HUES64 (cell line): ENCODE measurements at regions not wholly inside any gene's neighbourhood (a gene's known extent, or its start where the extent isn't known, plus 50 kb on each side); places are given as distances from the start of the nearest gene placed in this dataset.

ENCODE experiments used
- H3K27ac ChIP-seq: 2 replicates; pipeline ENCODE4 v1.7.0; 2013; ENCODE audit warnings: low read depth, low read length, inconsistent platforms
- H3K27me3 ChIP-seq: 2 replicates; pipeline ENCODE4 v1.6.1; 2013; ENCODE audit warnings: mild to moderate bottlenecking, low read length; ENCODE audit not compliant: insufficient read depth
- H3K36me3 ChIP-seq: 2 replicates; pipeline ENCODE4 v1.6.1; 2013; ENCODE audit warnings: mild to moderate bottlenecking, low read length; ENCODE audit not compliant: insufficient read depth
- H3K4me1 ChIP-seq: 2 replicates; pipeline ENCODE4 v1.6.1; 2013; ENCODE audit warnings: mild to moderate bottlenecking, low read length, moderate library complexity; ENCODE audit not compliant: insufficient read depth
- H3K4me3 ChIP-seq: 2 replicates; pipeline ENCODE4 v1.5.1; 2013; ENCODE audit warnings: mild to moderate bottlenecking, low read length, moderate library complexity
- H3K9ac ChIP-seq: 2 replicates; pipeline ENCODE4 v1.6.1; 2013; ENCODE audit warnings: mild to moderate bottlenecking, low read depth, low read length
- H3K9me3 ChIP-seq: 2 replicates; pipeline ENCODE4 v1.6.1; 2013; ENCODE audit warnings: low read depth, low read length; ENCODE audit not compliant: insufficient read depth
- WGBS: fragments of 150-250, 120-280 bp; methylation state at CpG from one replicate; pipeline ENCODE4 v1.1.7; 2013; ENCODE audit warnings: missing lambda C conversion rate; 5-methylcytosine and 5-hydroxymethylcytosine counted together

GRCh38 chr13:62296812-62297211, 881.2 kb upstream of the PCDH20 start:
- no peak overlapping the region for H3K4me3 ChIP-seq
- H3K27me3 ChIP-seq, result no peaks in the 10 kb centered on the region
- no peak overlapping the region for H3K9ac ChIP-seq
- H3K4me1 ChIP-seq, result no peaks in the 10 kb centered on the region
- H3K27ac ChIP-seq, result no peak overlapping the region
- H3K9me3 ChIP-seq, result no peaks in the 10 kb centered on the region
- no peaks in the 10 kb centered on the region for H3K36me3 ChIP-seq

DNA sequence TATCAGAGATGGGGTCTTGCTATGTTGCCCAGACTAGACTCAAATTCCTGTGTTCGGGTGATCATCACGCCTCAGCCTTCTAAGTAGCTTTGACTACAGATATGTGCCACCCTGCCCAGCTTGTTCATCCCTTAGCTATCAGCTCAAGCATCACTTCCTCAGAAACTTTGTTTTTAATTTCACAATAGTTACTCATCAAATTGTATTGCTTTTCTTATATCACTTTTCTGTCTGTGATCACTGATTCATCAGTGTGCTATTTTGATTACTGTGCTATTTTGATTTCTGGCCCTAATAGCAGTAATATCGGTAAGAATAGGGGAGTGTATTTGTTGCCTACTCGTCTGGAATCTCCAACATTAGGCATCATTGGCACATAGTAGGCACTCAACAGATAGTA, 878.6 kb upstream of the PCDH20 start:
- 82% methylated on average over 4 of the region's 4 CpGs for WGBS
- no peak overlapping the region for H3K4me3 ChIP-seq
- H3K27ac ChIP-seq, result no peak overlapping the region
- H3K36me3 ChIP-seq, result no peaks in the 10 kb centered on the region
- H3K9ac ChIP-seq, result no peak overlapping the region
- H3K9me3 ChIP-seq, result no peaks in the 10 kb centered on the region
- H3K27me3 ChIP-seq, result no peaks in the 10 kb centered on the region
- no peaks in the 10 kb centered on the region for H3K4me1 ChIP-seq

- 80% methylated on average over 1 of the region's 2 CpGs for WGBS
Observed at GRCh38 chr13:62292714-62293480, 877.2 kb upstream of the PCDH20 start.

DNA sequence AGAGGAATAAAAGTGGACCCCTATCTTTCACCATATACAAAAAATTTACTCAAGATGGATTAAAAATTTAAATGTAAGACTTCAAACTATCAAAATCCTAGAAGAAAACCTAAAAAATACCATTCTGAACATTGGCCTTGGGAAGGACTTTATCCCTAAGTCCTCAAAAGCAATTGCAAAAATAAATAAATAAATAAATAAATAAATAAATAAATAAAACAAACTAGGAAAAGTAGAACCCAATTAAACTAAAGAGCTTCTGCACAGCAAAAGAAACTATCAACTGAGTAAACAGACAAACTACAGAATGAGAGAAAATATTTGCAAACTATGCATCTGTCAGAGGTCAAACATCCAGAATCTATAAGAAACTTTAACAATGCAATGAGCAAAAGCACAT, 874.9 kb upstream of the PCDH20 start:
- Histone ChIP-seq H3K27me3 (no peaks in the 10 kb centered on the region), H3K36me3 (no peaks in the 10 kb centered on the region), H3K27ac (no peak overlapping the region), H3K4me1 (no peaks in the 10 kb centered on the region), H3K4me3 (no peak overlapping the region), H3K9me3 (no peaks in the 10 kb centered on the region), H3K9ac (no peak overlapping the region)

More at GRCh38 chr13:62292714-62293480, 877.2 kb upstream of the PCDH20 start:
- no peak overlapping the region for H3K9ac ChIP-seq
- no peaks in the 10 kb centered on the region for H3K36me3 ChIP-seq
- no peak overlapping the region for H3K4me3 ChIP-seq
- no peak overlapping the region for H3K27ac ChIP-seq
- H3K9me3 ChIP-seq, result no peaks in the 10 kb centered on the region
- H3K27me3 ChIP-seq, result no peaks in the 10 kb centered on the region
- H3K4me1 ChIP-seq, result no peaks in the 10 kb centered on the region

- no peak overlapping the region for H3K27ac ChIP-seq
- H3K4me3 ChIP-seq, result no peak overlapping the region
- WGBS, result 87% methylated on average over 2 of the region's 2 CpGs
- no peak overlapping the region for H3K9ac ChIP-seq
- no peaks in the 10 kb centered on the region for H3K27me3 ChIP-seq
- no peaks in the 10 kb centered on the region for H3K4me1 ChIP-seq
- H3K9me3 ChIP-seq, result no peaks in the 10 kb centered on the region
- H3K36me3 ChIP-seq, result no peaks in the 10 kb centered on the region
Observed at GRCh38 chr13:62287764-62288163, 872.1 kb upstream of the PCDH20 start.

GRCh38 chr13:62280590-62280989, 864.9 kb upstream of the PCDH20 start:
- H3K4me3 ChIP-seq, result no peak overlapping the region
- H3K4me1 ChIP-seq, result no peaks in the 10 kb centered on the region
- no CpG with 5 or more reads among the region's 1 CpG for WGBS
- no peak overlapping the region for H3K9ac ChIP-seq
- H3K27me3 ChIP-seq, result no peaks in the 10 kb centered on the region
- no peak overlapping the region for H3K27ac ChIP-seq
- H3K9me3 ChIP-seq, result no peaks in the 10 kb centered on the region
- no peaks in the 10 kb centered on the region for H3K36me3 ChIP-seq

- H3K27me3 ChIP-seq, result no peaks in the 10 kb centered on the region
- no peak overlapping the region for H3K27ac ChIP-seq
- no peaks in the 10 kb centered on the region for H3K36me3 ChIP-seq
- H3K4me1 ChIP-seq, result no peaks in the 10 kb centered on the region
- no peak overlapping the region for H3K9ac ChIP-seq
- H3K9me3 ChIP-seq, result 0 out of 2 replicates have a peak, but pooled peaks cover 6% of the 10 kb centered on the region
- H3K4me3 ChIP-seq, result no peak overlapping the region
Observed at GRCh38 chr13:62278271-62278670, 862.6 kb upstream of the PCDH20 start.

GRCh38 chr13:62251734-62252133, 836.1 kb upstream of the PCDH20 start:
- H3K4me1 ChIP-seq, result no peaks in the 10 kb centered on the region
- H3K27ac ChIP-seq, result no peak overlapping the region
- 95% methylated on average over 2 of the region's 2 CpGs for WGBS
- H3K4me3 ChIP-seq, result no peak overlapping the region
- no peaks in the 10 kb centered on the region for H3K27me3 ChIP-seq
- no peak overlapping the region for H3K9ac ChIP-seq
- no peaks in the 10 kb centered on the region for H3K9me3 ChIP-seq
- no peaks in the 10 kb centered on the region for H3K36me3 ChIP-seq

GRCh38 chr13:62250501-62251201, 835.0 kb upstream of the PCDH20 start:
- Histone ChIP-seq H3K9ac (no peak overlapping the region), H3K9me3 (no peaks in the 10 kb centered on the region), H3K27ac (no peak overlapping the region), H3K4me1 (no peaks in the 10 kb centered on the region), H3K36me3 (no peaks in the 10 kb centered on the region), H3K27me3 (no peaks in the 10 kb centered on the region), H3K4me3 (no peak overlapping the region)
- WGBS, result 93% methylated on average over 10 of the region's 10 CpGs

DNA sequence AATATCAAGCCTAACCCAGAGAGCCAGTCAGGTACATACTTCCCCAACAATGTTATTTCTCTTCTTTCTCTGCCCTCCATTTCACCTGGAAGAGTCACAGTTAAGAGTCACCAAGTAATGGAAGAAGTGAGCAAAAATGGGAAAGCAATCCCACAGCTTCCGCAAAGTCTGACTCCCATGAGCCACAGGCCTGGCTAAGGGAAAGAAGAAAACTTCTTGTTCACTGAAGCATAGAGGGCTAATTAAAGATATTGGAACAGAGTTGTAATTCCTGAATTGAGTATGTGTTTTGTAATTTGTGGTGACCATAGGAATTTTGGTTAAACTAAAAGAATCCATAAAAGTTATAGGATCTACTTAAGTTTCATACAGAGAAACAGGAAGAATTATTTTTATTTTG, 830.9 kb upstream of the PCDH20 start:
- Histone ChIP-seq H3K36me3 (no peaks in the 10 kb centered on the region), H3K27me3 (no peaks in the 10 kb centered on the region), H3K4me1 (no peaks in the 10 kb centered on the region), H3K27ac (no peak overlapping the region), H3K4me3 (no peak overlapping the region), H3K9ac (no peak overlapping the region), H3K9me3 (no peaks in the 10 kb centered on the region)
- WGBS, result 98% methylated on average over 1 of the region's 1 CpG

DNA sequence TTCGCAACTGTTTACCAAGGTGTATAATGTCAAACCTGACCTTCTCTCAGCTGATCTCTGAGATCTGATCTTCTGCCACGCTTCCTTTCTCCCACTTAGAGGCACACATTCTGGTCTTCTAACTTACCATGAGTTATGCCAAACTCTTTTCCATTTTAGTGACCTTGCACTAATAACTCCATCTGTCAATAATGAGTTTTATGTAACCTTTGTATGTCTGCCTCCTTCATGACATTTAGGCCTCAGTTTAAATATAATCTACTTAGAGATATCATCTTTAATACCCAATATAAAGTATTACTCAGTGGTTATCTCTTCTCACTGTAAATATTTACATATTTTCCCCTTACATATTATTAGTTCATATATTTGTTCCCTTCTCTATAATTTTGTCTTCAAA, 827.5 kb upstream of the PCDH20 start:
- H3K4me1 ChIP-seq, result no peaks in the 10 kb centered on the region
- H3K4me3 ChIP-seq, result no peak overlapping the region
- H3K27me3 ChIP-seq, result no peaks in the 10 kb centered on the region
- WGBS, result 98% methylated on average over 2 of the region's 2 CpGs
- H3K9me3 ChIP-seq, result no peaks in the 10 kb centered on the region
- no peaks in the 10 kb centered on the region for H3K36me3 ChIP-seq
- H3K9ac ChIP-seq, result no peak overlapping the region
- H3K27ac ChIP-seq, result no peak overlapping the region
